ENCODE measurements at regions not wholly inside any gene's neighbourhood (a gene's known extent, or its start where the extent isn't known, plus 50 kb on each side); places are given as distances from the start of the nearest gene placed in this dataset.

- CTCF ChIA-PET (ENCODE audit: low intra/inter-chr PET ratio) = no interaction called here
- FAIRE-seq (no peak), DNase-seq (ENCODE audit: extremely low read depth in 1 of 4, low spot score in 3 of 4) (no peak), ATAC-seq (no peak)
- no peaks in the 10 kb centered on the region for H3K27me3 ChIP-seq (ENCODE audit: control insufficient read depth in 2 of 2, insufficient read depth in 2 of 2, low read length in 2 of 2)
- H4K20me1 ChIP-seq (replicated peaks; ENCODE audit: control insufficient read depth, insufficient read depth, low read length) = no peaks in the 10 kb centered on the region
- no TSS peak for BruUV-seq (replicated peaks)
- H3K9ac ChIP-seq (ENCODE audit: insufficient read depth in 1 of 2, low read depth in 2 of 2, low read length in 2 of 2) = no peak overlapping the region
- no peaks in the 10 kb centered on the region for H3K79me2 ChIP-seq (ENCODE audit: control insufficient read depth, insufficient read depth, low read length)
- POLR2A ChIA-PET = no interaction called here
- no peak overlapping the region for H3K4me3 ChIP-seq
- H3K9me1 ChIP-seq (ENCODE audit: control insufficient read depth, insufficient read depth, low read length) = no peaks in the 10 kb centered on the region
- H2AFZ ChIP-seq (ENCODE audit: low read depth, low read length) = no peak overlapping the region
- no peaks in the 10 kb centered on the region for H3K9me3 ChIP-seq (replicated peaks; ENCODE audit: control insufficient read depth, insufficient read depth, low read depth, low read length)
- in situ Hi-C loops (cut with MboI) (no loop called here), intact Hi-C loops (cut with micrococcal nuclease) (no loop called here)
- no peaks in the 10 kb centered on the region for H3K36me3 ChIP-seq (ENCODE audit: control insufficient read depth, insufficient read depth, low read length)
- no peak overlapping the region for H3K4me2 ChIP-seq (ENCODE audit: insufficient read depth, low read length)
- no peak overlapping the region for H3K27ac ChIP-seq (ENCODE audit: extremely low read depth, low read depth, low read length)
- H3K4me1 ChIP-seq (replicated peaks in 1 of 2; ENCODE audit: control insufficient read depth in 2 of 2, insufficient read depth in 2 of 2, low read length in 2 of 2) = no peaks in the 10 kb centered on the region
- no peak for TF ChIP-seq ELF1 (tag; IDR thresholded peaks at IDR 0.05)
- TF ChIP-seq PHB2 (IDR thresholded peaks at IDR 0.05; ENCODE audit: low read depth) = no peak
- no peak for TF ChIP-seq E2F4 (CRISPR knock-in tag; IDR thresholded peaks at IDR 0.05; ENCODE audit: low read depth)
- 0% methylated on average over 2 of the region's 2 CpGs for whole genome bisulfite sequencing (ENCODE audit: insufficient coverage, low coverage, missing lambda C conversion rate)
Measured at GRCh38 chr2:108111936-108112335, 125.6 kb downstream of the SLC5A7 start.

DNA sequence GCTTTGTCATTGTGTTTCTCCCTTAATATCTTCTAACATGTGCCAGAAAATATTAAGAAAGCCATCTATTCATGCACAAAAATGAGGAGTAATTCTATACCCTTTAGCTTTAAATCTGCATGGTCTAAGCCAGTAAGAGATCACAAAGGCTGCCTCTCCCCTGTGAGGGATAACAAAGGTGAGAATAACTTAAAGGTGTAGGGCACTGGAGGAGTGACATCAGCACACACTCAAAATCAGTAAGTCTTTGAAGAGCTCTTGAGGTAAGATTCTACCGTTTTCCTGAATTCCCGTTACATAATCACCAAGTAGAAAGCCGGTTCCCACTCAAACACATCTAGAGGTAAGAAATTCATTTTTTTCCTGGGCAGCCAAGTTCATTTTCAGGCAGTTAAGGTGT lies 123.9 kb upstream of the SULT1C3 start:
- H3K27ac ChIP-seq (ENCODE audit: extremely low read depth, low read depth, low read length) = no peak overlapping the region
- H4K20me1 ChIP-seq (replicated peaks; ENCODE audit: control insufficient read depth, insufficient read depth, low read length) = no peaks in the 10 kb centered on the region
- ChIA-PET POLR2A (no interaction called here), CTCF (ENCODE audit: low intra/inter-chr PET ratio) (no interaction called here)
- H3K36me3 ChIP-seq (ENCODE audit: control insufficient read depth, insufficient read depth, low read length) = no peaks in the 10 kb centered on the region
- TF ChIP-seq CHD2 (IDR thresholded peaks at IDR 0.05; ENCODE audit: low read depth, low read length) (no peak), KLF13 (tag; IDR thresholded peaks at IDR 0.05; ENCODE audit: borderline replicate concordance, low read depth) (no peak), L3MBTL2 (IDR thresholded peaks at IDR 0.05) (no peak), DACH1 (IDR thresholded peaks at IDR 0.05; ENCODE audit: partially characterized antibody) (no peak), HDAC6 (IDR thresholded peaks at IDR 0.05; ENCODE audit: low read depth, low read length) (no peak), BRF1 (IDR thresholded peaks at IDR 0.05; ENCODE audit: borderline replicate concordance, extremely low read depth, insufficient read length) (no peak), NCOA2 (IDR thresholded peaks at IDR 0.05; ENCODE audit: partially characterized antibody in 2 of 2) (no peak), SIN3A (IDR thresholded peaks at IDR 0.05; ENCODE audit: borderline replicate concordance in 2 of 2, control insufficient read depth in 1 of 2, low read depth in 2 of 2, low read length in 2 of 2) (no peak)
- TF ChIP-seq, protein P1, sequence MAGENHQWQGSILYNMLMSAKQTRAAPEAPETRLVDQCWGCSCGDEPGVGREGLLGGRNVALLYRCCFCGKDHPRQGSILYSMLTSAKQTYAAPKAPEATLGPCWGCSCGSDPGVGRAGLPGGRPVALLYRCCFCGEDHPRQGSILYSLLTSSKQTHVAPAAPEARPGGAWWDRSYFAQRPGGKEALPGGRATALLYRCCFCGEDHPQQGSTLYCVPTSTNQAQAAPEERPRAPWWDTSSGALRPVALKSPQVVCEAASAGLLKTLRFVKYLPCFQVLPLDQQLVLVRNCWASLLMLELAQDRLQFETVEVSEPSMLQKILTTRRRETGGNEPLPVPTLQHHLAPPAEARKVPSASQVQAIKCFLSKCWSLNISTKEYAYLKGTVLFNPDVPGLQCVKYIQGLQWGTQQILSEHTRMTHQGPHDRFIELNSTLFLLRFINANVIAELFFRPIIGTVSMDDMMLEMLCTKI (IDR thresholded peaks at IDR 0.05; ENCODE audit: partially characterized antibody) = no peak
- H3K9ac ChIP-seq (ENCODE audit: insufficient read depth in 1 of 2, low read depth in 2 of 2, low read length in 2 of 2) = no peak overlapping the region
- H3K4me1 ChIP-seq (replicated peaks in 1 of 2; ENCODE audit: control insufficient read depth in 2 of 2, insufficient read depth in 2 of 2, low read length in 2 of 2) = no peaks in the 10 kb centered on the region
- H3K4me3 ChIP-seq = no peak overlapping the region
- in situ Hi-C loops (cut with MboI) = no loop called here
- H3K79me2 ChIP-seq (ENCODE audit: control insufficient read depth, insufficient read depth, low read length) = no peaks in the 10 kb centered on the region
- DNase-seq (ENCODE audit: extremely low read depth in 1 of 4, low spot score in 3 of 4) = no peak
- intact Hi-C loops (cut with micrococcal nuclease) = no loop called here
- H2AFZ ChIP-seq (ENCODE audit: low read depth, low read length) = no peak overlapping the region
- H3K9me1 ChIP-seq (ENCODE audit: control insufficient read depth, insufficient read depth, low read length) = no peaks in the 10 kb centered on the region
- no TSS peak for BruUV-seq (replicated peaks)
- H3K27me3 ChIP-seq (ENCODE audit: control insufficient read depth in 2 of 2, insufficient read depth in 2 of 2, low read length in 2 of 2) = no peaks in the 10 kb centered on the region
- no peaks in the 10 kb centered on the region for H3K9me3 ChIP-seq (replicated peaks; ENCODE audit: control insufficient read depth, insufficient read depth, low read depth, low read length)
- no peak for ATAC-seq
- WGBS (ENCODE audit: insufficient coverage, low coverage, missing lambda C conversion rate) = 0% methylated on average over 3 of the region's 3 CpGs
- no peak for FAIRE-seq
- no peak overlapping the region for H3K4me2 ChIP-seq (ENCODE audit: insufficient read depth, low read length)
